Fibroblast of skin of scalp (primary cell): ENCODE measurements at regions not wholly inside any gene's neighbourhood (a gene's known extent, or its start where the extent isn't known, plus 50 kb on each side); places are given as distances from the start of the nearest gene placed in this dataset.
"Not testable (repeated sequence)": the region's sequence is repeated elsewhere in the genome, so short reads cannot be mapped to it uniquely, and the experiment has no call there.

ENCODE experiments used
- DNase-seq: peaks from one replicate; pipeline ENCODE4 v3.0.0-alpha.2; 2013

GRCh38 chr17:22507823-22508222 lies 815.5 kb downstream of the KCNJ18 start:
- no peak for DNase-seq

- no peak for DNase-seq
These were observed 818.2 kb downstream of the KCNJ18 start for GRCh38 chr17:22510504-22510903.

GRCh38 chr17:22511431-22511830 lies 819.1 kb downstream of the KCNJ18 start:
- DNase-seq, result no peak

- no peak for DNase-seq
These were observed 819.7 kb downstream of the KCNJ18 start for GRCh38 chr17:22512057-22512456.

- no peak for DNase-seq
These were observed 820.2 kb downstream of the KCNJ18 start for GRCh38 chr17:22512506-22512905.

- no peak for DNase-seq
These were observed 820.7 kb downstream of the KCNJ18 start for GRCh38 chr17:22512997-22513538.

- no peak for DNase-seq
These were observed 822.0 kb downstream of the KCNJ18 start for GRCh38 chr17:22514315-22514714.

- DNase-seq, result no peak
These were observed 822.5 kb downstream of the KCNJ18 start for GRCh38 chr17:22514767-22515320.

GRCh38 chr17:22515599-22515998 lies 823.3 kb downstream of the KCNJ18 start:
- DNase-seq, result no peak

- DNase-seq, result no peak
These were observed 824.7 kb downstream of the KCNJ18 start for GRCh38 chr17:22516861-22517636.

- DNase-seq, result no peak
These were observed 825.4 kb downstream of the KCNJ18 start for GRCh38 chr17:22517716-22518115.

- no peak for DNase-seq
These were observed 825.9 kb downstream of the KCNJ18 start for GRCh38 chr17:22518185-22518584.

GRCh38 chr17:22548873-22549272 lies 856.5 kb downstream of the KCNJ18 start:
- not testable (repeated sequence) for DNase-seq

- DNase-seq, result not testable (repeated sequence)
These were observed 859.5 kb downstream of the KCNJ18 start for GRCh38 chr17:22551695-22552415.

- DNase-seq, result no peak
These were observed 877.3 kb downstream of the KCNJ18 start for GRCh38 chr17:22569459-22570143.

GRCh38 chr17:22570144-22570845 lies 878.0 kb downstream of the KCNJ18 start:
- DNase-seq, result no peak

GRCh38 chr17:22599322-22599721 lies 907.0 kb downstream of the KCNJ18 start:
- no peak for DNase-seq

- DNase-seq, result peak; percentile 0
These were observed 908.4 kb downstream of the KCNJ18 start for GRCh38 chr17:22600644-22601298.
